Upper lobe of left lung (tissue), 6 donors: ENCODE measurements at regions not wholly inside any gene's neighbourhood (a gene's known extent, or its start where the extent isn't known, plus 50 kb on each side); places are given as distances from the start of the nearest gene placed in this dataset.
"Not testable (repeated sequence)": the region's sequence is repeated elsewhere in the genome, so short reads cannot be mapped to it uniquely, and the experiment has no call there.

Experiments
- ATAC-seq, 2 donors: fragments of 200-7000 bp; cut with Tn5 transposase; one replicate each; pipeline ENCODE4 v1.9.1; 2022; ENCODE audit warnings: mild to moderate bottlenecking in 2 of 2, moderate library complexity in 2 of 2; ENCODE audit not compliant: low FRiP score in 2 of 2
- DNase-seq, 2 donors: peaks; one replicate each; pipeline ENCODE4 v3.0.0-alpha.2; 2019 to 2020
- H3K27ac ChIP-seq, 4 donors: fragments of 200-600 bp; sonication (generic); one replicate each; pipeline ENCODE4 v1.5.1; 2016 to 2019
- H3K27me3 ChIP-seq, 4 donors: fragments of 200-600 bp; sonication (generic); one replicate each; pipeline ENCODE4 v1.5.1; 2017 to 2019
- H3K36me3 ChIP-seq, 4 donors: fragments of 200-600 bp; sonication (generic); one replicate each; pipeline ENCODE4 v1.5.1; 2016 to 2019
- H3K4me1 ChIP-seq, 4 donors: fragments of 200-600 bp; sonication (generic); one replicate each; pipeline ENCODE4 v1.5.1; 2018 to 2019
- H3K4me3 ChIP-seq, 4 donors: fragments of 200-600 bp; sonication (generic); one replicate each; pipeline ENCODE4 v1.5.1; 2017 to 2019; ENCODE audit warnings: mild to moderate bottlenecking in 2 of 4, moderate library complexity in 1 of 4
- H3K9me3 ChIP-seq, 4 donors: fragments of 200-600 bp; sonication (generic); one replicate each; pipeline ENCODE4 v1.5.1; 2018 to 2019
- EP300 ChIP-seq, 4 donors: sonication (generic); formaldehyde crosslinking; IDR thresholded peaks; one replicate each; pipeline ENCODE4 v1.5.1; 2017; ENCODE audit warnings: antibody characterized with exemption in 4 of 4, control low read depth in 2 of 4
- POLR2A ChIP-seq, 4 donors: fragments of 450-650 bp; IDR thresholded peaks; one replicate each; pipeline ENCODE4 v1.5.1; 2016 to 2017; ENCODE audit warnings: antibody characterized with exemption in 4 of 4, mild to moderate bottlenecking in 2 of 4
- POLR2AphosphoS5 ChIP-seq, 2 donors: sonication (generic); formaldehyde crosslinking; IDR thresholded peaks; one replicate each; pipeline ENCODE4 v1.5.1; 2017; ENCODE audit warnings: antibody characterized with exemption in 2 of 2
- WGBS, 2 donors: methylation state at CpG; one replicate each; pipeline ENCODE4 v1.1.5; 2017 to 2018; 5-methylcytosine and 5-hydroxymethylcytosine counted together
- TF ChIP-seq, protein P1 (sequence below), 6 experiments: fragments of 450-650 bp in 4 of 6; fragments of 200-600 bp in 2 of 6; sonication (generic) in 2 of 6; IDR thresholded peaks; one replicate each; pipeline ENCODE4 v1.5.1; 2016 to 2019; ENCODE audit warnings: antibody characterized with exemption in 6 of 6
- donor health status: DM: no; HTN: no; CAD: no; lungs with moderate emphysema.
- donor health status: DM: no; HTN: yes; CAD: no; lungs with severe emphysema.

DNA sequence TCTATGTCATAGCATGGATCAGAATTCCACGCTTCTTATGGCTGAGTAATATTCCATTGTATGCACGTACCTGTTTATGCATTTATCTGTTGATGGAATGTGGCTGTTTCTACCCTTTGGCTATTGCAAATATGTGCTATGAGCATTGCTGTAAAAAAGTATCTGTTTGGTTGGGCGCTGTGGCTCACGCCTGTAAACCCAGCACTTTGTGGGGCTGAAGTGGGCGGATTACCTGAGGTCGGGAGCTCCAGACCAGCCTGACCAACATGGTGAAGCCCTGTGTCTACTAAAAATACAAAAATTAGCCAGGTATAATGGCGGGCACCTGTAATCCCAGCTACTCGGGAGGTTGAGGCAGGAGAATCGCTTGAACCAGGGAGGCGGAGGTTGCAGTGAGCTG, 182.4 kb downstream of the BCAS1 start:
- WGBS, 2 donors, result 88 to 97% methylated on average over 10 of the region's 10 CpGs
- H3K27me3 ChIP-seq, result no peaks in the 10 kb centered on the region
- H3K27ac ChIP-seq, result no peak overlapping the region
- no peaks in the 10 kb centered on the region for H3K4me1 ChIP-seq
- H3K4me3 ChIP-seq, result no peak overlapping the region
- H3K9me3 ChIP-seq, result no peaks in the 10 kb centered on the region
- DNase-seq (no peak), ATAC-seq (no peak)
- TF ChIP-seq EP300 (IDR thresholded peaks at IDR 0.05), result no peak
- TF ChIP-seq POLR2A (IDR thresholded peaks at IDR 0.05), result no peak
- TF ChIP-seq, protein P1, sequence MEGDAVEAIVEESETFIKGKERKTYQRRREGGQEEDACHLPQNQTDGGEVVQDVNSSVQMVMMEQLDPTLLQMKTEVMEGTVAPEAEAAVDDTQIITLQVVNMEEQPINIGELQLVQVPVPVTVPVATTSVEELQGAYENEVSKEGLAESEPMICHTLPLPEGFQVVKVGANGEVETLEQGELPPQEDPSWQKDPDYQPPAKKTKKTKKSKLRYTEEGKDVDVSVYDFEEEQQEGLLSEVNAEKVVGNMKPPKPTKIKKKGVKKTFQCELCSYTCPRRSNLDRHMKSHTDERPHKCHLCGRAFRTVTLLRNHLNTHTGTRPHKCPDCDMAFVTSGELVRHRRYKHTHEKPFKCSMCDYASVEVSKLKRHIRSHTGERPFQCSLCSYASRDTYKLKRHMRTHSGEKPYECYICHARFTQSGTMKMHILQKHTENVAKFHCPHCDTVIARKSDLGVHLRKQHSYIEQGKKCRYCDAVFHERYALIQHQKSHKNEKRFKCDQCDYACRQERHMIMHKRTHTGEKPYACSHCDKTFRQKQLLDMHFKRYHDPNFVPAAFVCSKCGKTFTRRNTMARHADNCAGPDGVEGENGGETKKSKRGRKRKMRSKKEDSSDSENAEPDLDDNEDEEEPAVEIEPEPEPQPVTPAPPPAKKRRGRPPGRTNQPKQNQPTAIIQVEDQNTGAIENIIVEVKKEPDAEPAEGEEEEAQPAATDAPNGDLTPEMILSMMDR (IDR thresholded peaks at IDR 0.05), result no peak
- TF ChIP-seq POLR2AphosphoS5 (IDR thresholded peaks at IDR 0.05), result no peak
- H3K36me3 ChIP-seq, result no peaks in the 10 kb centered on the region

DNA sequence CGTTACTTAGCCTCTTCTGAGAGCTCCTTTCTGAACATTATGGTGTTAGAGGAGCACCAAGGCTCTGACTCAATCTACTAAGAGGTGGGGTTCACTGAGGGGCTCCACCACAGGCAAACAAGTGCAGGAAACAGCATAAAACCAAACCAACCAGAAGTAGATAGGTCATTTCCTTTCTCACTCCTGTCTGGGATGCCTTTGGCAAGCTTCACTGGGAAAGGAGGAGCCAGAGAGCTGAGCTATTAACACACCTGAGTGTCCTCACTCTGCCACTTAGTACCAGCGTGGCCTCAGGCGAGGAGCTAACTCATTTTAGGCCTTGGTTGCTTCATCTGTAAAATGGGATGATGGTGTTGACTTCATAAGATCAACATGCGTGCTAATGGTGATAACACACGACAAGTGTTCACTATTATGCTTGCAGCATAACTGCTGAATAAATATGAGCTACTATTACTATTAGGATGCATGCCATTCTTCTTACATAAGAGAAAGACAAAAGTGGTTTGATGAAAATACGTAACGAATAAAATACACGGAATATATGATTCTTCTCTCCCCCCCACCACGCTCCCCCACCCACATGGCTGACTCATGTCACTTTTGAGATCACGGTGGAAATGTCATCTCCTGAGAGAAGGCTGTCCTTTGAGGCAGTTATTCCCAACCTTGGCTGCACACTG, 185.4 kb downstream of the BCAS1 start:
- Histone ChIP-seq H3K27me3 (no peaks in the 10 kb centered on the region), H3K27ac (no peak overlapping the region), H3K9me3 (no peaks in the 10 kb centered on the region), H3K4me3 (no peak overlapping the region), H3K4me1 (no peaks in the 10 kb centered on the region), H3K36me3 (no peaks in the 10 kb centered on the region)
- ATAC-seq (no peak), DNase-seq (no peak)
- WGBS, 2 donors, result 79 to 89% methylated on average over 10 of the region's 10 CpGs
- TF ChIP-seq, protein P1 (IDR thresholded peaks at IDR 0.05), result no peak
- TF ChIP-seq POLR2AphosphoS5 (IDR thresholded peaks at IDR 0.05), result no peak
- TF ChIP-seq EP300 (IDR thresholded peaks at IDR 0.05), result no peak
- TF ChIP-seq POLR2A (IDR thresholded peaks at IDR 0.05), result no peak

GRCh38 chr20:53883098-53883911, 187.1 kb downstream of the BCAS1 start:
- no peak for DNase-seq
- Histone ChIP-seq H3K9me3 (no peaks in the 10 kb centered on the region), H3K36me3 (no peaks in the 10 kb centered on the region), H3K27ac (no peak overlapping the region), H3K4me1 (peaks cover 0 to 4% (median 1%) of the 10 kb centered on the region in 4 donors), H3K27me3 (no peaks in the 10 kb centered on the region), H3K4me3 (no peak overlapping the region)
- 88 to 92% methylated on average over 5 of the region's 5 CpGs for WGBS, 2 donors
- no peak for ATAC-seq
- TF ChIP-seq POLR2AphosphoS5 (IDR thresholded peaks at IDR 0.05) (no peak), POLR2A (IDR thresholded peaks at IDR 0.05) (no peak), EP300 (IDR thresholded peaks at IDR 0.05) (no peak)
- TF ChIP-seq, protein P1 (IDR thresholded peaks at IDR 0.05), result no peak

GRCh38 chr20:53882438-53882986, 187.9 kb downstream of the BCAS1 start:
- not testable (repeated sequence) for H3K4me1 ChIP-seq, H3K4me3 ChIP-seq, H3K27ac ChIP-seq, DNase-seq, H3K27me3 ChIP-seq, H3K36me3 ChIP-seq, H3K9me3 ChIP-seq, ATAC-seq
- WGBS, 2 donors, result 94 to 99% methylated on average over 5 of the region's 5 CpGs

- ATAC-seq (no peak), DNase-seq (no peak)
- Histone ChIP-seq H3K4me1 (peaks cover 0 to 4% (median 1%) of the 10 kb centered on the region in 4 donors), H3K27me3 (no peaks in the 10 kb centered on the region), H3K4me3 (no peak overlapping the region), H3K27ac (no peak overlapping the region), H3K9me3 (no peaks in the 10 kb centered on the region), H3K36me3 (no peaks in the 10 kb centered on the region)
- 87 to 99% methylated on average over 3 of the region's 3 CpGs for WGBS, 2 donors
- TF ChIP-seq POLR2A (IDR thresholded peaks at IDR 0.05) (no peak), EP300 (IDR thresholded peaks at IDR 0.05) (no peak), POLR2AphosphoS5 (IDR thresholded peaks at IDR 0.05) (no peak)
- TF ChIP-seq, protein P1 (IDR thresholded peaks at IDR 0.05), result no peak
These were observed 189.0 kb downstream of the BCAS1 start for GRCh38 chr20:53881362-53881761.
